K562 (cell line): ENCODE measurements at regions not wholly inside any gene's neighbourhood (a gene's known extent, or its start where the extent isn't known, plus 50 kb on each side); places are given as distances from the start of the nearest gene placed in this dataset.

Experiments used
- ATAC-seq: fragments of 200-7000 bp; cut with Tn5 transposase; 3 replicates; pipeline ENCODE4 v1.9.1; 2020; ENCODE audit warnings: moderate library complexity
- BruUV-seq: library from RNA; stranded (reverse); fragments of 400-500 nt; replicated peaks from 2 replicates; lab custom pipeline; 2021; lab: Mats Ljungman, UMichigan
- CTCF ChIA-PET: fragments of 300-600 bp; formaldehyde crosslinking; extraction: SDS; loops from one replicate; lab custom pipeline; 2021; ENCODE audit warnings: low intra/inter-chr PET ratio; lab: Yijun Ruan, JAX
- POLR2A ChIA-PET: fragments of 300-600, 350-650 bp; sonication (Branson Sonifier 250); formaldehyde crosslinking; extraction: SDS; loops from one replicate; lab custom pipeline; 2021; ENCODE audit warnings: antibody characterized with exemption, inconsistent platforms; lab: Yijun Ruan, JAX
- DNase-seq, 4 experiments: peaks; one replicate each; pipeline versions ENCODE4 v3.0.0 to v3.0.0-alpha.2; 2011 to 2018; ENCODE audit warnings: low spot score in 3 of 4, mixed read lengths in 3 of 4; ENCODE audit errors: extremely low read depth in 1 of 4
- FAIRE-seq: peaks from 2 replicates; lab custom pipeline; 2011; peaks lifted over from hg19 to GRCh38; lab: Jason Lieb, UNC
- H2AFZ ChIP-seq: 2 replicates; pipeline ENCODE4 v1.6.0; 2011; ENCODE audit warnings: low read depth, low read length, control low read depth, inconsistent platforms
- H3K27ac ChIP-seq: fragments of 200-600 bp; 3 replicates; pipeline ENCODE4 v1.8.0; 2011; ENCODE audit warnings: low read depth, mild to moderate bottlenecking, control low read depth, inconsistent platforms, low read length, moderate library complexity, mixed read lengths; ENCODE audit errors: extremely low read depth
- H3K27me3 ChIP-seq, 2 experiments: fragments of 300-600 bp in 1 of 2; 2 replicates in 1 of 2; 3 replicates in 1 of 2; pipeline versions ENCODE4 v1.6.0 to v1.8.0; 2011; ENCODE audit warnings: inconsistent platforms in 2 of 2, low read length in 2 of 2, mild to moderate bottlenecking in 1 of 2, mixed read lengths in 1 of 2, moderate library complexity in 1 of 2; ENCODE audit not compliant: control insufficient read depth in 2 of 2, insufficient read depth in 2 of 2
- H3K36me3 ChIP-seq: fragments of 300-600 bp; 3 replicates; pipeline ENCODE4 v1.8.0; 2011; ENCODE audit warnings: mild to moderate bottlenecking, low read length, inconsistent platforms; ENCODE audit not compliant: control insufficient read depth, insufficient read depth
- H3K4me1 ChIP-seq, 2 experiments: fragments of 200-600 bp in 1 of 2; replicated peaks in 1 of 2; 2 replicates in 1 of 2; 3 replicates in 1 of 2; pipeline versions ENCODE4 v1.5.1 to v1.8.0; 2011; ENCODE audit warnings: inconsistent platforms in 2 of 2, low read length in 2 of 2, mild to moderate bottlenecking in 1 of 2, mixed read lengths in 1 of 2, moderate library complexity in 1 of 2; ENCODE audit not compliant: control insufficient read depth in 2 of 2, insufficient read depth in 2 of 2
- H3K4me2 ChIP-seq: 2 replicates; pipeline ENCODE4 v1.6.1; 2011; ENCODE audit warnings: low read length, control low read depth, inconsistent platforms, mixed read lengths; ENCODE audit not compliant: insufficient read depth
- H3K4me3 ChIP-seq: fragments of 200-600 bp; sonication (generic), shearing (Covaris generic); 2 replicates; pipeline ENCODE4 v1.5.1; 2016; ENCODE audit warnings: control low read depth, inconsistent platforms
- H3K79me2 ChIP-seq: fragments of 200-600 bp; 3 replicates; pipeline ENCODE4 v1.8.0; 2011; ENCODE audit warnings: low read length, inconsistent platforms; ENCODE audit not compliant: control insufficient read depth, insufficient read depth
- H3K9ac ChIP-seq, 2 experiments: 2 replicates each; pipeline versions ENCODE4 v1.6.0 to v1.6.1; 2011; ENCODE audit warnings: low read depth in 2 of 2, low read length in 2 of 2, control low read depth in 1 of 2, inconsistent platforms in 1 of 2, mild to moderate bottlenecking in 1 of 2, mixed read lengths in 1 of 2; ENCODE audit not compliant: insufficient read depth in 1 of 2
- H3K9me1 ChIP-seq: one replicate; pipeline ENCODE4 v1.6.0; 2011; ENCODE audit warnings: inconsistent platforms, mild to moderate bottlenecking, low read length, moderate library complexity; ENCODE audit not compliant: control insufficient read depth, insufficient read depth
- H3K9me3 ChIP-seq: replicated peaks from 2 replicates; pipeline ENCODE4 v1.5.1; 2011; ENCODE audit warnings: low read depth, low read length, inconsistent platforms; ENCODE audit not compliant: control insufficient read depth, insufficient read depth
- H4K20me1 ChIP-seq: replicated peaks from 2 replicates; pipeline ENCODE4 v1.6.1; 2011; ENCODE audit warnings: low read length, inconsistent platforms, mixed read lengths; ENCODE audit not compliant: control insufficient read depth, insufficient read depth
- CREB3L1 ChIP-seq: fragments of 450-650 bp; IDR thresholded peaks from 2 replicates; pipeline ENCODE4 v1.6.1; 2014; ENCODE audit warnings: low read depth, mild to moderate bottlenecking, moderate library complexity, borderline replicate concordance
- HNRNPUL1 ChIP-seq: fragments of 200-400 bp; formaldehyde crosslinking; IDR thresholded peaks from 2 replicates; pipeline ENCODE4 v1.6.1; 2017; ENCODE audit warnings: low read length
- SRSF1 ChIP-seq: fragments of 200-400 bp; formaldehyde crosslinking; IDR thresholded peaks from 2 replicates; pipeline ENCODE4 v1.6.1; 2017; ENCODE audit warnings: mild to moderate bottlenecking, low read depth, low read length, moderate library complexity
- ZBED1 ChIP-seq: IDR thresholded peaks from 2 replicates; pipeline ENCODE4 v1.6.1; 2014
- WGBS: fragments of 100-300 bp; shearing (Covaris generic); methylation state at CpG from one replicate; pipeline ENCODE4 v1.1.6; 2016; ENCODE audit warnings: low coverage, mixed read lengths; ENCODE audit not compliant: insufficient coverage; ENCODE audit errors: missing lambda C conversion rate; 5-methylcytosine and 5-hydroxymethylcytosine counted together
- in situ Hi-C: fragments of 300-500 bp; cut with MboI; formaldehyde crosslinking; loops from 4 replicates; pipeline ENCODE4 v1.15.0; 2018; ENCODE audit warnings: inconsistent platforms, mixed read lengths
- intact Hi-C: fragments of 100-400 bp; cut with micrococcal nuclease; formaldehyde crosslinking; loops from 2 replicates; pipeline ENCODE4 v1.14.2; 2022
- TF ChIP-seq, protein P1 (sequence below): fragments of 250-450 bp; sonication (Bioruptor Pico); IDR thresholded peaks from 2 replicates; pipeline ENCODE4 v1.9.0; 2021; ENCODE audit warnings: mild to moderate bottlenecking, inconsistent platforms

GRCh38 chr1:79599257-79599656 is 592.7 kb upstream of the ADGRL4 start:
- H3K36me3 ChIP-seq, result no peaks in the 10 kb centered on the region
- no peak overlapping the region for H2AFZ ChIP-seq
- H3K27ac ChIP-seq, result no peak overlapping the region
- FAIRE-seq (no peak), ATAC-seq (no peak), DNase-seq (no peak)
- no peaks in the 10 kb centered on the region; the same call in 1 of the 2 replicates for H3K9me3 ChIP-seq
- H3K4me1 ChIP-seq, result no peaks in the 10 kb centered on the region
- H3K4me2 ChIP-seq, result no peak overlapping the region
- CTCF ChIA-PET, result no interaction called here
- no peaks in the 10 kb centered on the region for H3K9me1 ChIP-seq
- H3K79me2 ChIP-seq, result no peaks in the 10 kb centered on the region
- TF ChIP-seq ZBED1 (no peak), CREB3L1 (no peak), HNRNPUL1 (no peak), SRSF1 (no peak)
- TF ChIP-seq, protein P1, sequence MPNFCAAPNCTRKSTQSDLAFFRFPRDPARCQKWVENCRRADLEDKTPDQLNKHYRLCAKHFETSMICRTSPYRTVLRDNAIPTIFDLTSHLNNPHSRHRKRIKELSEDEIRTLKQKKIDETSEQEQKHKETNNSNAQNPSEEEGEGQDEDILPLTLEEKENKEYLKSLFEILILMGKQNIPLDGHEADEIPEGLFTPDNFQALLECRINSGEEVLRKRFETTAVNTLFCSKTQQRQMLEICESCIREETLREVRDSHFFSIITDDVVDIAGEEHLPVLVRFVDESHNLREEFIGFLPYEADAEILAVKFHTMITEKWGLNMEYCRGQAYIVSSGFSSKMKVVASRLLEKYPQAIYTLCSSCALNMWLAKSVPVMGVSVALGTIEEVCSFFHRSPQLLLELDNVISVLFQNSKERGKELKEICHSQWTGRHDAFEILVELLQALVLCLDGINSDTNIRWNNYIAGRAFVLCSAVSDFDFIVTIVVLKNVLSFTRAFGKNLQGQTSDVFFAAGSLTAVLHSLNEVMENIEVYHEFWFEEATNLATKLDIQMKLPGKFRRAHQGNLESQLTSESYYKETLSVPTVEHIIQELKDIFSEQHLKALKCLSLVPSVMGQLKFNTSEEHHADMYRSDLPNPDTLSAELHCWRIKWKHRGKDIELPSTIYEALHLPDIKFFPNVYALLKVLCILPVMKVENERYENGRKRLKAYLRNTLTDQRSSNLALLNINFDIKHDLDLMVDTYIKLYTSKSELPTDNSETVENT (CRISPR knock-in tag), result no peak
- TF ChIP-seq, all 486 proteins: peak for 0
- no peak overlapping the region for H3K9ac ChIP-seq
- no peaks in the 10 kb centered on the region for H3K27me3 ChIP-seq
- H4K20me1 ChIP-seq, result no peaks in the 10 kb centered on the region
- POLR2A ChIA-PET, result no interaction called here
- BruUV-seq, result no TSS peak
- intact Hi-C loops, result no loop called here
- in situ Hi-C loops, result no loop called here
- H3K4me3 ChIP-seq, result no peak overlapping the region
- 0% methylated on average over 2 of the region's 2 CpGs for WGBS
